Stomach (tissue), 4 donors: ENCODE measurements at regions not wholly inside any gene's neighbourhood (a gene's known extent, or its start where the extent isn't known, plus 50 kb on each side); places are given as distances from the start of the nearest gene placed in this dataset.

Experiments
- CTCF ChIP-seq, 7 experiments: fragments of 450-650 bp in 4 of 7; fragments of 200-600 bp in 3 of 7; sonication (generic) in 3 of 7; IDR thresholded peaks; one replicate each; pipeline ENCODE4 v1.5.1; 2016 to 2019; ENCODE audit warnings: antibody characterized with exemption in 7 of 7, control low read depth in 2 of 7, mild to moderate bottlenecking in 1 of 7
- POLR2A ChIP-seq, 4 donors: fragments of 450-650 bp; IDR thresholded peaks; one replicate each; pipeline ENCODE4 v1.6.1; 2016; ENCODE audit warnings: antibody characterized with exemption in 4 of 4, control low read depth in 2 of 4, mild to moderate bottlenecking in 1 of 4, moderate library complexity in 1 of 4

GRCh38 chr5:5957737-5958136 is 420.6 kb downstream of the MED10 start:
- no peak for TF ChIP-seq POLR2A (IDR thresholded peaks at IDR 0.05)
- TF ChIP-seq CTCF (IDR thresholded peaks at IDR 0.05): no peak
